Keratinocyte (primary cell): ENCODE measurements at regions not wholly inside any gene's neighbourhood (a gene's known extent, or its start where the extent isn't known, plus 50 kb on each side); places are given as distances from the start of the nearest gene placed in this dataset.

Experiments
- EZH2 ChIP-seq: IDR thresholded peaks from one replicate; pipeline ENCODE4 v1.6.1; 2012; ENCODE audit warnings: inconsistent platforms, mild to moderate bottlenecking, low read length, moderate library complexity
- TF ChIP-seq, protein P1 (sequence below), 3 experiments: IDR thresholded peaks in 1 of 3; conservative IDR thresholded peaks in 1 of 3; optimal IDR thresholded peaks in 1 of 3; 2 replicates in 2 of 3; 3 replicates in 1 of 3; pipeline versions ENCODE3 to v1.5.1; 2011; ENCODE audit warnings: low read length in 3 of 3, mild to moderate bottlenecking in 3 of 3, moderate library complexity in 2 of 3, control low read depth in 1 of 3, inconsistent platforms in 1 of 3; ENCODE audit not compliant: insufficient read depth in 2 of 3; ENCODE audit errors: extremely low read depth in 1 of 3

GRCh38 chr2:19465978-19466377, 107.6 kb upstream of the OSR1 start:
- no peak for TF ChIP-seq EZH2
- TF ChIP-seq, protein P1, sequence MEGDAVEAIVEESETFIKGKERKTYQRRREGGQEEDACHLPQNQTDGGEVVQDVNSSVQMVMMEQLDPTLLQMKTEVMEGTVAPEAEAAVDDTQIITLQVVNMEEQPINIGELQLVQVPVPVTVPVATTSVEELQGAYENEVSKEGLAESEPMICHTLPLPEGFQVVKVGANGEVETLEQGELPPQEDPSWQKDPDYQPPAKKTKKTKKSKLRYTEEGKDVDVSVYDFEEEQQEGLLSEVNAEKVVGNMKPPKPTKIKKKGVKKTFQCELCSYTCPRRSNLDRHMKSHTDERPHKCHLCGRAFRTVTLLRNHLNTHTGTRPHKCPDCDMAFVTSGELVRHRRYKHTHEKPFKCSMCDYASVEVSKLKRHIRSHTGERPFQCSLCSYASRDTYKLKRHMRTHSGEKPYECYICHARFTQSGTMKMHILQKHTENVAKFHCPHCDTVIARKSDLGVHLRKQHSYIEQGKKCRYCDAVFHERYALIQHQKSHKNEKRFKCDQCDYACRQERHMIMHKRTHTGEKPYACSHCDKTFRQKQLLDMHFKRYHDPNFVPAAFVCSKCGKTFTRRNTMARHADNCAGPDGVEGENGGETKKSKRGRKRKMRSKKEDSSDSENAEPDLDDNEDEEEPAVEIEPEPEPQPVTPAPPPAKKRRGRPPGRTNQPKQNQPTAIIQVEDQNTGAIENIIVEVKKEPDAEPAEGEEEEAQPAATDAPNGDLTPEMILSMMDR (optimal IDR thresholded peaks at IDR 0.05 in 1 of 3, IDR thresholded peaks at IDR 0.05 in 1 of 3, conservative IDR thresholded peaks at IDR 0.05 in 1 of 3; ENCODE audit: extremely low read depth in 1 of 3, insufficient read depth in 2 of 3, low read length in 3 of 3) = no peak
